ENCODE measurements at regions not wholly inside any gene's neighbourhood (a gene's known extent, or its start where the extent isn't known, plus 50 kb on each side); places are given as distances from the start of the nearest gene placed in this dataset.

GRCh38 chr4:66367043-66367660 is 696.9 kb upstream of the EPHA5 start:
- Histone ChIP-seq H3K27me3 (ENCODE audit: control insufficient read depth in 1 of 2, insufficient read depth in 2 of 2, low read length in 2 of 2) (no peaks in the 10 kb centered on the region; a peak in 1 of 5 replicates), H3K79me2 (ENCODE audit: insufficient read depth, low read length) (no peaks in the 10 kb centered on the region), H3K4me2 (ENCODE audit: low read depth, low read length) (no peak overlapping the region), H3K36me3 (replicated peaks in 1 of 2; ENCODE audit: control insufficient read depth in 1 of 2, insufficient read depth in 2 of 2, low read length in 2 of 2) (no peaks in the 10 kb centered on the region), H3K9me3 (ENCODE audit: low read length) (no peaks in the 10 kb centered on the region), H3K9ac (ENCODE audit: insufficient read depth, low read depth, low read length) (no peak overlapping the region), H4K20me1 (ENCODE audit: insufficient read depth, low read length) (no peaks in the 10 kb centered on the region), H2AFZ (ENCODE audit: low read length) (no peak overlapping the region), H3K4me3 (replicated peaks in 1 of 3; ENCODE audit: insufficient read depth in 1 of 3, low read depth in 2 of 3, low read length in 3 of 3) (no peak overlapping the region), H3K4me1 (ENCODE audit: insufficient read depth, low read length) (no peaks in the 10 kb centered on the region), H3K27ac (ENCODE audit: extremely low read length, insufficient read depth, low read length) (no peak overlapping the region)
- intact Hi-C loops (cut with micrococcal nuclease; ENCODE audit: unreplicated experiment) (no loop called here), in situ Hi-C loops (cut with HindIII; ENCODE audit: extremely low pct_ligation_motif_present, low pct_unique_long_range_greater_than_20kb) (no loop called here)
- no peak for DNase-seq (ENCODE audit: low spot score)
- no TSS peak for BruUV-seq (replicated peaks)
- TF ChIP-seq ZFY (CRISPR knock-in tag; IDR thresholded peaks at IDR 0.05) (no peak), FOXP4 (CRISPR knock-in tag; IDR thresholded peaks at IDR 0.05) (no peak), PLRG1 (conservative IDR thresholded peaks at IDR 0.05) (no peak), HNRNPK (IDR thresholded peaks at IDR 0.05; ENCODE audit: low read depth, low read length, poor library complexity, severe bottlenecking) (no peak), SP4 (CRISPR knock-in tag; IDR thresholded peaks at IDR 0.05) (no peak), ZIK1 (CRISPR knock-in tag; IDR thresholded peaks at IDR 0.05; ENCODE audit: borderline replicate concordance, low read depth) (no peak), TEAD2 (CRISPR knock-in tag; IDR thresholded peaks at IDR 0.05) (no peak), TAF1 (CRISPR knock-in tag; IDR thresholded peaks at IDR 0.05) (no peak), SETDB1 (CRISPR knock-in tag; IDR thresholded peaks at IDR 0.05; ENCODE audit: borderline replicate concordance) (no peak), ELK4 (CRISPR knock-in tag; IDR thresholded peaks at IDR 0.05; ENCODE audit: borderline replicate concordance) (no peak), DRAP1 (CRISPR knock-in tag; IDR thresholded peaks at IDR 0.05) (no peak), ZNF33A (CRISPR knock-in tag; IDR thresholded peaks at IDR 0.05; ENCODE audit: borderline replicate concordance) (no peak), ZFX (CRISPR knock-in tag; IDR thresholded peaks at IDR 0.05; ENCODE audit: low read depth) (no peak), ZNF746 (CRISPR knock-in tag; IDR thresholded peaks at IDR 0.05) (no peak)
- TF ChIP-seq, protein P1, sequence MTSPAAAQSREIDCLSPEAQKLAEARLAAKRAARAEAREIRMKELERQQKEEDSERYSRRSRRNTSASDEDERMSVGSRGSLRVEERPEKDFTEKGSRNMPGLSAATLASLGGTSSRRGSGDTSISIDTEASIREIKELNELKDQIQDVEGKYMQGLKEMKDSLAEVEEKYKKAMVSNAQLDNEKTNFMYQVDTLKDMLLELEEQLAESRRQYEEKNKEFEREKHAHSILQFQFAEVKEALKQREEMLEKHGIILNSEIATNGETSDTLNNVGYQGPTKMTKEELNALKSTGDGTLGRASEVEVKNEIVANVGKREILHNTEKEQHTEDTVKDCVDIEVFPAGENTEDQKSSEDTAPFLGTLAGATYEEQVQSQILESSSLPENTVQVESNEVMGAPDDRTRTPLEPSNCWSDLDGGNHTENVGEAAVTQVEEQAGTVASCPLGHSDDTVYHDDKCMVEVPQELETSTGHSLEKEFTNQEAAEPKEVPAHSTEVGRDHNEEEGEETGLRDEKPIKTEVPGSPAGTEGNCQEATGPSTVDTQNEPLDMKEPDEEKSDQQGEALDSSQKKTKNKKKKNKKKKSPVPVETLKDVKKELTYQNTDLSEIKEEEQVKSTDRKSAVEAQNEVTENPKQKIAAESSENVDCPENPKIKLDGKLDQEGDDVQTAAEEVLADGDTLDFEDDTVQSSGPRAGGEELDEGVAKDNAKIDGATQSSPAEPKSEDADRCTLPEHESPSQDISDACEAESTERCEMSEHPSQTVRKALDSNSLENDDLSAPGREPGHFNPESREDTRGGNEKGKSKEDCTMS (CRISPR knock-in tag; conservative IDR thresholded peaks at IDR 0.05) = no peak
- FAIRE-seq = no peak
- CTCF ChIA-PET (ENCODE audit: low intra/inter-chr PET ratio, low total read pairs) = no interaction called here
- no peak for ATAC-seq
- 33% methylated on average over 10 of the region's 10 CpGs for WGBS (ENCODE audit: low lambda C conversion rate)
- POLR2A ChIA-PET = no interaction called here

All from HepG2 (cell line).